ENCODE measurements at regions not wholly inside any gene's neighbourhood (a gene's known extent, or its start where the extent isn't known, plus 50 kb on each side); places are given as distances from the start of the nearest gene placed in this dataset.
"Not testable (repeated sequence)": the region's sequence is repeated elsewhere in the genome, so short reads cannot be mapped to it uniquely, and the experiment has no call there.

DNA sequence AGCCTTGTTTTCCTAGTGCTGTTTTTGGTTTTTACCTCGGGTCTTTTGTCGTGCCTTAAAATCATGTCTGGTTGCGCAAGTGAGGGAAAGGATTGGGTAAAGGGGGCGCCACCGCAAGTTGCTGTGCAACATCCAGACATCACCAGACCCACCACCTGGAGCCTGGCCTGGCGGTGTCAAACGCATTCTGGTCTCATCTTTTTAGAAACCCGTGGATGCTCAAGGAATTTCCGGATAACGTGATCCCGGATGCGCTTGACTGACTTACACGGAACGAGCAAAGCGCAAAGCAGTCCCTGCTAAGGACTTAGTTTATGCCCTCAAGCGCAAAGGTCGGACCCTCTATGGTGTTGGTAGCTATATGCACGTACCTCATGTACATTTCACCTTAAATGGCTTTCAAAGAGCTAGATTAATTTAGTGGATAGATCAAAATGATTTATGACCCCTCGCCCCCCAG lies 105.2 kb downstream of the OR2B2 start:
- DNase-seq (ENCODE audit: low read depth) = peak; percentile 77

DNA sequence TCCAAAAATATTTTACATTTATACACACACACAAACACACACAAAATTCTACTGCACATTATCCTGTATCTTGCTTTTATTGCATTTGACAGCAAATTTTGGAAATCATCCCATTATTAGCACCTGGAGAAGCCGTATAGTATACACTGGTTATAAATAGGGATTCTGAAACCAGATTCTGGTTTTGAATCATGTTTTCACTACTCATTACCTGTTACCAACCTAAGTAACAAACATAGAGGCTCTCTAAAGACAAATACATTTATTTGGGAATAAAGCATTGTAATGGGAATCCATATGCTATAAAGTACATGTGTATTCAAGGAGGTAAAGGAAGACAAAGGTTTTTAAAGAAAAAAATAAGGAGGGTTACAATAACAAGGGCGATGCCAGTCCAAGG lies 106.8 kb downstream of the OR2B2 start:
- no peak for DNase-seq (ENCODE audit: low read depth)

DNA sequence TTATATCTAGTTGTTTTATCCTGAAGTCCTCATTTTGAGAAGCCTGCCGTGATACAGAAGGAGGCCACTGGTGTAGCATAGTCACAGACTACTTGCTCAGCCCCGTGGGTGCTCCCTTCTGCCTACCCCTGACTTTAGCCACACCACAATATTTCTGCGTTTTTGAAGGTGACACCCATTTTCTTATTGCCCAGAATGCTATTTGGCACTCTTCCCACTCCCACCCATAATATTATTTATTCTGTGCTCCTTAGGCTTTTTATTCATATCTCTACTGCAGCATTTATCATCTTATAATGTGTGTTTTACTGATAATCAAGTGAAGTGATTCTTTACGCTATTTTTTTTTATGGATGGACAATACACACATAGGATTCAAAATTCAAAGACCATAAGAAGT lies 107.3 kb downstream of the OR2B2 start:
- no peak for DNase-seq (ENCODE audit: low read depth)

DNA sequence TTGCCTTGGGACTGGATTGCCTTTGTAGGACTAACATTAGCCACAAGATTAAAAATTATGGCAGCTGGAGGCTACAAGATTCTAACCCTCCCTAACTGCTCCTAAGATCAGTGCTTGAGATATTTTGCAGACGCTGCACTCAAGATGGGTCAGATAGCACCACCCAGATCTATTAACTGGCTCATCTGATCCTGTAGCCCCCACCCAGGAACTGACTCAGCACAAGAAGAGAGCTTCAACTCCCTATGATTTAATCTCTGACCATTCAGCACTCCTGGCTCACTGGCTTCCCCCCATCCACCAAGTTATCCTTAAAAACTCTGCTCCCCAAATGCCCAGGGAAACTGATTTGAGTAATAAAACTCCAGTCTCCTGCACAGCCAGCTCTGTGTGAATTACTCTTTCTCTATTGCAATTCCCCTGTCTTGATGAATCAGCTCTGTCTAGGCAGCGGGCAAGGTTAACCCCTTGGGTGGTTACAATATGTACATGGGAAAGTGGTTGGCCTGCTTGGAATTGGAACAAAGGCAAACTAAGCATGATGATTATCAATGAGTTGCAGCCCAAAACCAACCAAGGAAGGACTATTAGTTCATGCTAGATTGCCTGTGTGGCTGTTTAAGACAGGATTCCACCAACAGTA lies 111.3 kb downstream of the OR2B2 start:
- DNase-seq (ENCODE audit: low read depth) = peak; percentile 19

DNA sequence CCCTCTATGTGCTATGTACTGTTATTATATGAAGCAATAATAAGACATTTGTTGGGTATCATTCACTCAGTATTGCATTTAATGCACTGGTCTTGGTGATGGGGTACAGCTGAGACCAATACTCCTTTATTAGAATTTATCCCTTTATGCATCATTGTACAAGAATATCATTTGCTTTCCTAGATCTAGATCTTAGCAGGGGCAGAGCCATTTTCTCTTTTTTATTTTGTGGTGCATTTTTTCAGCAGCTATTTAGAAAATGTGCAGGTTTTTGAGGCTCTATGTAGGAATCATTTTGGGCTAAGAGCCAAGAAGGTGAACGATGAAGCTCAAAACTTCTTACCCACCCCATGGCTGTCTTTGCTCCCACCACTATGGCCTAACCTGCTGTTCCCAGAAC lies 114.2 kb downstream of the OR2B2 start:
- no peak for DNase-seq (ENCODE audit: low read depth)

DNA sequence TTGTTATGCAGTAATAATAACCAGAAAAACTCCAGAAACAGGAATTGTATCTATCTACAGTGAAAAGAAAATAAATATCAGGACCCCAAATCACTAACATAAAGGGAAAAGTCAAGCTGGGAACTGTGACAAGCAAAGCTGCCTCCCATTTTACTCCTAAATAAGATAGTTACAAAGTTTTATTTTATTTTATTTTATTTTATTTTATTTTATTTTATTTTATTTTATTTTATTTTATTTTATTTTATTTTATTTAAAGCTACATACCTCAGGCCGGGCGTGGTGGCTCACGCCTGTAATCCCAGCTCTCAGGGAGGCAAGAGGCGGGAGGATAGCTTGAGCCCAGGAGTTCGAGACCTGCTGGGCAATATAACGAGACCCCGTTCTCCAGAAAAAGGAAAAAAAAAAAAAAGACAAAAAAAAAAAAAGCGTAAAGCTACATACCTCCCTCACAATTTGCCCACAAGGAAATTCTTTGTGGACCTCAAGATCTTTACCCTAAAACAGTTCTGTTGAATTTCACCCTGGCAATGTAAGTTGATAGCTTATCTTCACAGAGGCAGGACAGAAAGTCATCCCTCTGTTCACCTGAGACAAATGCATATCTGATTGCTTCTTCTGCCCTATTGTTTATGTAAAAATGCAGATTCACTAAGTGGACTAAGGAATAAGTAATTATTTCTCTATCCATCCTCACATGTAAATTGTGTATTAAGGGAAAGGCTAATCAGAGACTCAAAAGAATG lies 115.3 kb downstream of the OR2B2 start:
- DNase-seq (ENCODE audit: low read depth) = not testable (repeated sequence)

DNA sequence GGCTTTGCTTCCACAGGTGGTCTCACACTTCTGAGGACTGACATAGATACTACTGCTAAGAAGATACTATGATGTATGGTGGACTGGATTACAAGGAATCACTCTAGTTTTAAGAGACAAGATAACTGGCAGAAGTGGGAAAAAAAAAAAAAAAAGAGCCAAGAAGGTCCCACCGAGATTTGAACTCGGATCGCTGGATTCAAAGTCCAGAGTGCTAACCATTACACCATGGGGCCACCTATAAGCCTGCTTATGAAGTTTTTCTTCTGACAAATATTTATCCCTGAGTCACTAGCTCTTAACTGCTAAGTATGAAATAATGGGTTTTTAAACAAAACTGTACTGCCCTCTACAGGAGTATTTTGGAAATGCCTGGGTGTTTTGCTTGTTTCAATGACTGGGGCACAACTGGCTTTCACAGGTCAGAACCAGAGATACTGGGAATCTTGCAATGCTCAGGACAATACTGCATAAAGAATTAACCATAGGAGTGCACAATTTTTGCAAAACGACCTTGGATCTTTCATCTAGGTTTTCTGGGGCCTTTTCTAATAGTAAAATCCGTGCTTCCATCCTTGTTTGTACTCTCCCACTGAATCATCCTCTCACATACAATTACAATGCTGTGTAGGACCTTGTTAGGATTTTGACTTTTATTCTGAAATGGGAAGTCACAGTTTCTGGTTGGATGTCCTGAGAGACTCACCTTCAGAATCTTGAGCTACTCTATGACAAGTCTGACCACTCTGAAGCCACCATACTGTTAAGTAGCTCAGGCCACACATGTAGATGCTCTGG lies 116.3 kb downstream of the OR2B2 start:
- peak; percentile 90 for DNase-seq (ENCODE audit: low read depth)

DNA sequence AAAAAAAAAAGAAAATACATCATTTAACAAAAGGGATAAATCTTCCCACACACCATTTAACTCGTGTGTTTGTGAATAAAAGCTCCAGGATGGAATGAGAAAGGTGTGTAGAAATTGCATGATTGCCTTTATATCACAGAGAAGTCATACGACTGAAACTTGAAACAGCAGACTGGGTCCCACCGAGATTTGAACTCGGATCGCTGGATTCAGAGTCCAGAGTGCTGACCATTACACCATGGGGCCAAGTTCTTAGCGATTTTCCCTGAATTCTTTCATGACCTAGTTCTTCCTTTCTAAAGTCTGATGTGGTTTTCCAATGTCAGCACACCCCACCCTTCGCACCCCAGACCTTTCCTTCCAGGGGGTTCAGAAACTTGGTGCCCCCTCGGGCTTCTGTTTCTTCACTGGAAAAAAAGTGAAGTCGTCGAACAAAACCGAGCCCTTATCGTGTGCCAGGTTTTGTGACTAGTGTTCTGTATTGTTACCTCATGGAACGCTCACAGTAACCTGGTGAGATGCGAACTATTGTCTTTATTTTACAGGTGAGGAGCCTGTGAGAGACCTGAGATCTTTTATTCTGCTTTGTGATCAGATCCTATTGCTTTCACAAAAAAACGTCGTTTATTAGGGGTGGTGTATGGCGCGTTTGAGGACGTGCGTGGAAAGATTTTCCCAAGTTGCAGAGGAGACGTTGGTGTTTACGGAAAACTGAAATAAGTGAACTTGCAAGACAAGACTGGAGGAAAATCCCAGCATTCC lies 120.8 kb downstream of the OR2B2 start:
- peak; percentile 88 for DNase-seq (ENCODE audit: low read depth)

DNA sequence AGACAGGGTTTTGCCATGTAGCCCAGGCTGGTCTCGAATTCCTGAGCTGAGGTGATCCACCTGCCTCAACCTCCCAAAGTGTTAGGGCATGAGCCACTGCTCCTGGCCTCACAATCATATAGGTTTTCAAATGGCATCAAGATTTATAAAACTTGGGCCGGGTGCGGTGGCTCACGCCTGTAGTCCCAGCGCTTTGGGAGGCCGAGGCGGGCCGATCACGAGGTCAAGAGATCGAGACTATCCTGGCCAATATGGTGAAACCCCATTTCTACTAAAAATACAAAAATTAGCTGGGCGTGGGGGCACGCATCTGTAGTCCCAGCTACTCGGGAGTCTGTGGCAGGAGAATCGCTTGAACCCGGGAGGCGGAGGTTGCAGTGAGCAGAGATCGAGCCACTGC lies 123.8 kb downstream of the OR2B2 start:
- not testable (repeated sequence) for DNase-seq (ENCODE audit: low read depth)

DNA sequence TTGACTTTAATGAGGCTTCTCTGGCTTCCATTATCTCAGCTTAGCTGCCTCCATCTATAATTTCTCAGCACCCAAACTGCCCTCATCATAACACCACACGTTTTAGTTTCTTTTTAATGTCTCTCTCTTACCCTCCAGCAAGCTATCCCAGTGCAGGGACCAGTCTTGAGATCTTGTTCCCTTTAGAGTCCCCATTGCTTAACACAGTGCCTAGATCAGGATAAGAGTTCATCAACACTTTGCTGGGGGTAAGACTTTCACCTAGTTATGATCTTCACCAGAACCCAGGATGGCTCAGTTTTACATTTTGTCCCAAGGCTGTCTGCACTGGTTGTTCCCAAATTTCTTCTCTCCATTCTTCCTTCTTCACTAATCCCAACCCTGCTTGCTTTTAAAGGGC lies 126.1 kb downstream of the OR2B2 start:
- DNase-seq (ENCODE audit: low read depth) = no peak

DNA sequence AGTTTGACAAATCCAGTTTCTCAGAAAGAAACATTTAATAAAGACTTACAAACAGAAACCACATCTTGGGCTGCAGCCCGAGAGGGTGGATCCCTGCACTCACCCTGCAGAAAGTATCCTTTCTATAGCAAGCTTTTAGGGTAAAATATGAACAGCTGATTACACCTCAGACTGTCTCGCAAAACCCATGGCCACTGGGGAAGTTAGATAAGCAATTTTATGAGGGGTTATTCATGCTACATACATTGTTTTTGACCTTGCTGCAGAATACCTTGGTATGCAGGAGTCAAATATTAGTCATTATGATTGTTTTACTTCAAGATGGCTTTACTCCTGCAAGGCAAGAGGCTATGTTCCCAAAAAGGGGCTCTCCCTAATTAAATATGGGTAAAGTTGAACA lies 126.9 kb downstream of the OR2B2 start:
- DNase-seq (ENCODE audit: low read depth) = no peak

DNA sequence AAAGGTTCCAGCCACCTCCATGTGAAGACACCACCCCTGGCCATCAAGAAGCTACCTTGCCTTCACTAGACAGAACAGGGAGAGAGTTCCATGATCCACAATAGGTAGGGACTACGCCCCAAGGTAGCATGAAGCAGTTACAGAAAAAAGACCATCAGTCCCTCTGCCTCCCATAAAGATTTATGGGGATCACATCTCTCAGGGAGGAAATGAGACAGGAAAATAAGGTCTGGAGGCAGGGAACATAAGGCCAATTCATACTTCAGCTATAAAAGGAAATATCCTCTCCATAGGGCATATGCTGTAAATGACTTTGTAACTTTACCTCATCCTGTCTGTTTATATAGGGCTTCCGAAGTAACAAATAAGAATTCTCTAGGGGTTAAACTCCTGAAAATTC lies 129.4 kb downstream of the OR2B2 start:
- DNase-seq (ENCODE audit: low read depth) = no peak

DNA sequence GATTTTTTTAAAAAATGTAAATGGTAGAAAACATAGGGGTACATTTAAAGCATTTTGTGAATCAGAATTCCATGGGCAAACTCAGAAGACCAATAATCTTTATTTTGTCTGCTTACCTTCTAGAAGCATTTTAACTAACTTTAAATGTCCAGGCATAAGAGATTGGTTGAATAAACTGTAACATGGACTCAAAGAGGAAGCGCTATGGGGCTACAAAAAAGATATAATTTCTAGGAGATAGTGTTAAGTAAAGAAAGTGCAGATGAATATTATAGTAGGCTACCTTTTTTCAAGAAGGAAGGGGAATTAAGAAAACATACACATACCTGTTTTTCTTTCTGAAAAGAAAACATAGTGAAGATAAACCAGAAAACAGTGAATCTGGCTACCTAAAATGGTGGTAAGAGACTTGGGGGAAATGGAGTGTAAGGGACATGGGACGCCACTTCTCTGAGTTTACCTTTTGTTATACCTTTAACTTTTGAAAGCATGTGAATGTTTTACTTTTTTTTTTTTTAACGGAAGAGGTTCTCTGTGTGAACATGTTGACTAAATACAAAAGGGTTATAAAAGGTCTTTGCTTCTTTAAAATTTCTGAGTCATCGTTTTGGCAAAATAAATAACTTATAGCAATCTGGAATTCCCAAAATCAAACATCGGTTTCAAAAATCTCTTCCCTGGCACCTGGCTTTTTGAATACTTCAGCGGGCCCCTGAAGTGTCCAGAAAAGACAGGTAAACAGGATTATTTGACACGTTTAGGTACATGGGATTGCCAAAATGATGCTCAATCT lies 133.4 kb downstream of the OR2B2 start:
- DNase-seq (ENCODE audit: low read depth) = no peak

DNA sequence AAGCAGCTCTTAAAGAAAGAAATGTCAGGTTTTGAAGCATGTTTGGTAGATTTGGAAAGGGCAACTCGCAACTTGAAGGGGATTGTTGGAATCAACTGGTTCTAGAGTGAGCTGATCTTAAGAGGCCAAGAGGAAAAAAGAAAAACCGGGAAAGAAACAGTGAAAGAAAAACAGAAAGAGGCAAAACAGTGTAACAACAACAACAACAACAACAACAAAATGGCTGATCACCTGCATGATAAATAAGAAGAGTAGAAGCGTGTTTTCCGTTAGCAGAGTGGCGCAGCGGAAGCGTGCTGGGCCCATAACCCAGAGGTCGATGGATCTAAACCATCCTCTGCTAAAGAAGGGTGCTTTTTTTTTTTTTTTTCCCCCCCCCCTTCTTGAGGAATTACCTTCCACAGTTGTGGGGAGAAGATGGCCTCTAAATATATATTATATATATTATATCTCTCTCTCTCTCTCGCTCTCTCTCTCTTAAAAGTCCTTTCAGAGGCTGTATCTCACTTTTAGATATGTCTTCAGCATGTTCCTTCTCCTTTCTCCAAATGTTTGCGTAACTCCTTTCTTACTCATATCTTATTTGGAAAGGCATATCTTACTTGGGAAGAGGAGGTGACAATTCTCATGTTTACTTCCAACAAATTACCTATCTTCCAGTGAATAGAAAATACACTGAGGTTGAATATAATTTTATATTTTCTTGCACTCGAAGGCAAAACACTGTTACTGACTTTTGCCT lies 134.4 kb downstream of the OR2B2 start:
- peak; percentile 33 for DNase-seq (ENCODE audit: low read depth)

DNA sequence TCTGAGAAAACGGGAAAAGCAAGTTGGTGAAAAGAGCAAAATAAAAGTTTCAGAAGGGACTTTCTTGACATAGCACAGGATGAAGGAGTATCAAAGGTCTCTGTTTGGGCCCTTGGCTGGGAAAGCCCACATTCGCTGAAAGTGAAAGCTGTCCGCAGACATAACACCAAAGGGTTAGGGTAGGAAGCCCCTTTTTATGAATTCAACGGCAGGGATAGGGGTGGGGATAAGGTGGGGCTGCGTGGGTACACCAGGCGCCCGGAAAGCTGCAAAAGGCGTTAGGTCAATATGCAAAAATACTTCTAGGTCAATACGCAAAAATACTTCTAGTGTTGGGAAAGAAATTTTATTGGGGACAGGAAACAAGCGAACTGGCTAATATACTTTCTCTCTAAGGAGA lies 135.1 kb downstream of the OR2B2 start:
- no peak for DNase-seq (ENCODE audit: low read depth)

DNA sequence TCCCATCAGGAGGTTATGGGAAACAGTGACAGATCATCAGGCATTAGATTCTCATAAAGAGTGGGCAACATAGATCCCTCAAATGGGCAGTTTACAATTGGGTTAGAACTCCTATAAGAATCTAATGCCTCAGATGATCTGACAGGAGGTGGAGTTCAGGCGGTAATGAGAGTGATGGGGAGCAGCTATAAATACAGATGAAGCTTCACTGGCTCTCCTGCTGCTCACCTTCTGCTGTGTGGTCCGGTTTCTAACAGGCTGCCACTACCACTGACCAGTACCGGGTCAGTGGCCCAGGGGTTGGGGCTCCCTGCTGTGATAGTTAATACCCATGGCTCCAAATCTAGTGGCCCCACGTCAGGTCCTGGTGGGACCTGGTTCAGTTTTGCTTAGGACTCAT lies 135.7 kb downstream of the OR2B2 start:
- no peak for DNase-seq (ENCODE audit: low read depth)

DNA sequence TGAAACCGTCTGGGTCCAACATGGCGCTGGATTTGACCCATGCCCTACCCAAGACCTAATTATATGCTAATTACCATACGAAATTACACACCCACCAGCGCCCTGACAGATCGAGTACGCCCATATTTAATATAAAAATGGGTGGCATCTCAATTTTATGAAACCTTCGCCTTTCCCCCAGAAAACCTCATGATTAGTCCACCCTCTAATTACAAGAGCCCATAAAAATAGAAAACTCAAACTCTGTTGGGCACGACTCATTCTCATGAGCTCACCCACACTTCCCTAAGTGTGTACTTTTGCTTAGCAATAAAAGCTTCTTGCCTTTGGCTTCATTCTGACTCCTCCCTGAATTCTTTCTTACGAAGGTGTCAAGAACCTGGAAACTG lies 136.4 kb downstream of the OR2B2 start:
- DNase-seq (ENCODE audit: low read depth) = peak; percentile 47

DNA sequence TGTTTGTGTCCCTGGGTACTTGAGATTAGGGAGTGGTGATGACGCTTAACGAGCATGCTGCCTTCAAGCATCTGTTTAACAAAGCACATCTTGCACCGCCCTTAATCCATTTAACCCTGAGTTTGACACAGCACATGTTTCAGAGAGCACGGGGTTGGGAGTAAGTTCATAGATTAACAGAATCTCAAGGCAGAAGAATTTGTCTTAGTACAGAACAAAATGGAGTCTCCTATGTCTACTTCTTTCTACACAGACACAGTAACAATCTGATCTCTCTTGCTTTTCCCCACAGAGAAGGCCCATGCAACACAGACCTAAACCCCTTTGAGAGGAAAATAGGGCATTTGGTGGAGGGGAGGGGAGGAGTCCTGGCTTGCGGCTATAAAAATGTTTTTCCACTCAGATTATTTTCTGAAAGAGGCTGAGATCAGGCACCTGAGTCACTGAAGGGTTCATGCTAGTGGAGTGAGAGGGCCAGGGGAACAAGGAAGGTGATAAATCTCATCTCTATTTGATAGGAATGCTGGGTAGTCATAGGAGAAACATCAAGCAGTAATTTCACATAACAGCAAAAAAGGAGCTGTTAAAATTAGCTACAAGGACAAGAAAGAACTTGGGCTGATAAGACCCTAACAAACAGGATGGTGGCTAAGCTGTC lies 136.9 kb downstream of the OR2B2 start:
- peak; percentile 68 for DNase-seq (ENCODE audit: low read depth)

DNA sequence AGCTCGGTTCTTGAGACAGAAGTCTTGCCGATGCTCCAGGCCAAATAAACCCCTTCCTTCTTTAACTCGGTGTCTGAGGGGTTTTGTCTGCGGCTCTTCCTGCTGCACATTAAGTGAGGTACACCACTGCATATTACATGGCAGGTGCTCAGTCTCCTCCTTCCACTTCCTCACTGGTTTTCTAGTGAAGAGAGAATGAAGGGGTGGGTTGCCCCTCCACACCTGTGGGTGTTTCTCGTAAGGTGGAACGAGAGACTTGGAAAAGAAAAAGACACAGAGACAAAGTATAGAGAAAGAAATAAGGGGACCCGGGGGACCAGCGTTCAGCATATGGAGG lies 138.0 kb downstream of the OR2B2 start:
- not testable (repeated sequence) for DNase-seq (ENCODE audit: low read depth)

DNA sequence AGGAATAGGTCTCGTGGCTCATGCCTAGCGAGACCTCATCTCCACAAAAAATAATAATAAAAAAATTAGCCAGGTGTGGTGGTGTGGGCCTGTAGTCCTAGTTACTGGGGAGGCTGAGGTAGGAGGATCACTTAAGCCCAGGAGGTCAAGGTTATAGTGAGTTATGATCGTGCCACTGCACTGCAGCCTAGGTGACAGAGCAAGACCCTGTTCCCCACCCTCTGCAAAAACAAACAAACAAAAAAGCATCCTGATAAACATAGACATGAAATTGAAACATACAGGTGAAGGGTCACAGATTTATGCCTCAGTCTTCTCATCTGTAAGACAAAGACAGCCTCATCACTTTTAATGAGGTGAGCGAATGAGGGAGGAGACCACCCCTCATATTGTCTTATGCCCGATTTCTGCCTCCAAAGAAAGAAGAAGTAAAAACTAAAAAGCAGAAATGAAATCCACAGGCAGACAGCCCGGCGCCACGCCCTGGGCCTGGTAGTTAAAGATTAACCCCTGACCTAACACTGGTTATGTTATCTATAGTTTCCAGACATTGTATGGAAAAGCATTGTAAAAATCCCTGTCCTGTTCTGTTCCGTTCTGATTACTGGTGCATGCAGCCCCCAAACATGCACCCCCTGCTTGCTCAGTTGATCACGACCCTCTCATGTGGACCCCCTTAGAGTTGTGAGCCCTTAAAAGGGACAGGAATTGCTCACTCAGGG lies 138.5 kb downstream of the OR2B2 start:
- DNase-seq (ENCODE audit: low read depth) = not testable (repeated sequence)

Measured in ELR (cell line).